ES-I3 (cell line): ENCODE measurements at regions not wholly inside any gene's neighbourhood (a gene's known extent, or its start where the extent isn't known, plus 50 kb on each side); places are given as distances from the start of the nearest gene placed in this dataset.

Experiments used
- H3K36me3 ChIP-seq: 2 replicates; pipeline ENCODE4 v1.6.1; 2013; ENCODE audit warnings: mild to moderate bottlenecking, low read length, control low read depth, moderate library complexity; ENCODE audit not compliant: insufficient read depth
- H3K4me1 ChIP-seq: 2 replicates; pipeline ENCODE4 v1.6.1; 2013; ENCODE audit warnings: mild to moderate bottlenecking, control low read depth, low read length; ENCODE audit not compliant: insufficient read depth
- H3K9ac ChIP-seq: 2 replicates; pipeline ENCODE4 v1.6.1; 2013; ENCODE audit warnings: low read depth, mild to moderate bottlenecking, low read length, moderate library complexity
- H3K9me3 ChIP-seq: 2 replicates; pipeline ENCODE4 v1.6.1; 2013; ENCODE audit warnings: mild to moderate bottlenecking, low read length, moderate library complexity; ENCODE audit not compliant: control insufficient read depth, insufficient read depth

DNA sequence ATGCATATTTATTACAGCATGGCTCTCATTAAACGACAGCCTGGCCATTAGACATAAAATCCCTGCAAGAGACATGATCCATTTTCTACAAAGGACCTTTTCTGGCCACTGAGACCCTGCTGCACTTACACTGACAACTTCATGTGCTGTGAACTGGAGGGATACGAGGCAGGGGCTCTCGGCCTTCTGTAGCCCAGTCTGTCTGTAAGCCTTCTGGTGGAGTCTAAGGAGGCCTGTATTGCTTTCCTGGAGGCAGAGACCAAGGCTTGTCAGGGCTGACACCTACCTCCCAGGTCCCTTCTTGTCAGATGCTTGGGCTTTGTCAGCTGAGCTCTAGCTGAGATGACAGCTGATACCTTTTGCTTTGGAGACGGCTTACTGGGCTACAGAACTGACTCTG, 776.9 kb upstream of the ARPP21 start:
- H3K9me3 ChIP-seq: no peaks in the 10 kb centered on the region
- no peak overlapping the region; the same call in 1 of the 2 replicates for H3K9ac ChIP-seq
- H3K4me1 ChIP-seq: peaks cover 23% of the 10 kb centered on the region; the same call in 1 of the 2 replicates
- H3K36me3 ChIP-seq: no peaks in the 10 kb centered on the region

DNA sequence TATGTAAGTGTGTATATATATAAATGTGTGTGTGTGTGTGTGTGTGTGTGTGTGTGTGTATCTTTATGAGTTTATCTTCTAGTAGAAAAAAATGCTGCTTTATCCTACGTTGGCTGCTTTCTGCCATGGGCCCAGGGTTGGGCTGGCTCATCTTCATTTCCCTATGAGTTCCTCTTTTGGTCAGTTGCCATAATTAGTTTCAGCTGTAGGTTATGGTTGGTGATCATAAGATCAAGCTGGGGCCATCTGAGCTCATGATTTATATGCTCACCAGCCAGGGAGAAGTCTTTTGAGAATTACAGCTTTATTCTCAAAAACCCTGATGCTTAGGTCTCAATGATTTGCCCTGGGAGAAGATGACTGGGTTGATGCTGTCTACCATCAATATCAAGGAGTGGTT, 775.8 kb upstream of the ARPP21 start:
- peaks cover 23% of the 10 kb centered on the region; the same call in 1 of the 2 replicates for H3K4me1 ChIP-seq
- no peaks in the 10 kb centered on the region for H3K36me3 ChIP-seq
- no peak overlapping the region for H3K9ac ChIP-seq
- H3K9me3 ChIP-seq: no peaks in the 10 kb centered on the region

DNA sequence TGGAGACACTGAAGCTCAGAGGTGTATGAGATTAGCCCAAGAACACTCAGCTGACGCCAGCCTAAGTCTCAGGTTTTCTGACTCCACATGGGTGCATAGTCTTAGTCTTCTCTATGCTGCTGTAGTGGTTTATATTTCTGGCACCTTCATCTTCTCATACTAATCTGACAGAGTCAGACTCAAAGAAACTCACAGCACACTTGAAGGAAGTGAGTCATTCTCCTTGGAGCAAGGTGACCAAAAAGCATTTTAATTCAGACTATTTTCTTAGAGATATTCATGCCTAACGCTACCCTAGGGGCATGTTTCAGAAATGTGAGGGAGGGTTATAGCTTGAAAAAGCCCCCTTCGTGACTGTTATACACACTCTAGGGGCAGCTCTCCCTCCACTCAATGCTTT, 775.3 kb upstream of the ARPP21 start:
- Histone ChIP-seq H3K9me3 (no peaks in the 10 kb centered on the region), H3K9ac (no peak overlapping the region), H3K4me1 (peaks cover 23% of the 10 kb centered on the region; the same call in 1 of the 2 replicates), H3K36me3 (no peaks in the 10 kb centered on the region)

DNA sequence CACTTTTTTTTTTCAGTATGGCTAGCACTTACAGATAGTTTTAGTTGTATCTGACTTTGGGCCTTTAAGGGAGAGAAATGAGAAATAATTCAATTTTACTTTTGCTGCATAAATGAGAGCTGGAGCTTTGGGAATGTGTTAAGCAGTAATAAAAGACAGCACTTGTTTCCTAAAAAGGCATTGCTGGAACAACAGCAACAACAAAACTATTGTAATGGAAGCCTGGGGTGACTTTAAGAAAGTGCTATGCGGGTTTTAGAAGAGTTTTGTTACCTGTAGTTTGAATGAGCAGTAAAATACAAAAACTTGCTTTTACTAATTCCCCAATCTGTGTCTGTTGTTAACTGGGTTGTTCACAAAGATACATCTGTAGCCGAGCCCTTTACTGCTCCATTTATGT, 774.0 kb upstream of the ARPP21 start:
- H3K9me3 ChIP-seq: no peaks in the 10 kb centered on the region
- H3K9ac ChIP-seq: no peak overlapping the region
- peaks cover 19% of the 10 kb centered on the region; the same call in 1 of the 2 replicates for H3K4me1 ChIP-seq
- no peaks in the 10 kb centered on the region for H3K36me3 ChIP-seq

DNA sequence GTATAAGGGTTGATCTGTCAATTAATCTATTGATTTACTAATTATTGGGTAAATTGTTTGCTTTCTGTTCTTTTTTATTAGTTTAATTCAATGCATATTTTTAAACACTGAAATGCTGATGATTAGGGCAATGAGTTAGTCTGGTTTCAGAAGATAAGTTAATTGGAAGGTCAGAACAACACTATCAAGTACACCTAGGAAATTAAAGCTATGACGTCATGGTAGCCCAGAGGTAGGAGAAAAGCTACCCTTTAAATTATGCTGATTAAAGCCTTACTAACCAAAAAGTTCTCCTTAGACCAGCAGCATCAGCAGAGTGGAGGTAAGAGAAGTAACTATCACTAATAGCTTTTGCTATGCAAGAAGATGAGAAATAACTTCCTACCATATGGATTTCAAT, 770.4 kb upstream of the ARPP21 start:
- H3K36me3 ChIP-seq: no peaks in the 10 kb centered on the region
- no peaks in the 10 kb centered on the region for H3K9me3 ChIP-seq
- H3K4me1 ChIP-seq: peaks cover 15% of the 10 kb centered on the region; the same call in 1 of the 2 replicates
- H3K9ac ChIP-seq: no peak overlapping the region

DNA sequence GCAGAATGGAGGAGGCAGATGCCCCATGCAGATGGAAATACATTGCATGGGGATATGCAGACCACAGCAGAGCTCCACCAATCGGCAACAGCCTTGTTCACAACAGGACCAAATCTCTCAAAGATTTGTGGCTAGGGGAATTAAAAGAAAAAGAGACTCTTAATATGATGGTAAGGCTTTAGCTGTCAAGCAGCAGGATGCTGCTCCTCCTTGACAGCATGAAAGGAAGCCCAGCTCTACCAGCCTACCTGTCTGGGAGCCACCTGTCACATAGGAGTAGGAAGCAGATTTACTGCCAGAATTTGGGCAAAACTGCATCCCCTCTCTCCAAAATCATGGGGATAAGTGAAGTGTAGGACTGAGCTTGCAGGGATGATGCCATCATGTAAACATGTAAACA, 769.6 kb upstream of the ARPP21 start:
- H3K4me1 ChIP-seq: peaks cover 11% of the 10 kb centered on the region; the same call in 1 of the 2 replicates
- no peaks in the 10 kb centered on the region for H3K9me3 ChIP-seq
- H3K36me3 ChIP-seq: no peaks in the 10 kb centered on the region
- H3K9ac ChIP-seq: no peak overlapping the region

DNA sequence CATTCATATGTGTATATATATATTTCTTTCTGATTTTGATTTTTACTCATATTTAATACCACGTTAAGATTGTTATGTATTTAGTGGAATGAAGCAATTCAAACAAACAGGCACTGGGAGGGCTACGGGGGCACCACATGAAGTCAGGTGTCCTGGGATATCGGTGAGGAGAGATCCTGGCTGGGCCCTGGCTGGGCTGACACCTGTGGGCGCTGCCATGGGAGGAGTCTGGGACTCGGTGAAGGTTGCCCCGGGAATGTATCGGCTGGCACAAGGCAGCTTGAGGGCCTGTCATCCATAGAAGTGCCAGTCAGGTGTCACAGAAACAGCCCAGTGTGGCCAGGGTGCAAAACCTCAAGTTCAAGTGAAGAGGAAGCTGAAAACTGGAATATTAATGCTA, 766.9 kb upstream of the ARPP21 start:
- H3K36me3 ChIP-seq: no peaks in the 10 kb centered on the region
- no peaks in the 10 kb centered on the region for H3K4me1 ChIP-seq
- H3K9me3 ChIP-seq: no peaks in the 10 kb centered on the region
- no peak overlapping the region for H3K9ac ChIP-seq

DNA sequence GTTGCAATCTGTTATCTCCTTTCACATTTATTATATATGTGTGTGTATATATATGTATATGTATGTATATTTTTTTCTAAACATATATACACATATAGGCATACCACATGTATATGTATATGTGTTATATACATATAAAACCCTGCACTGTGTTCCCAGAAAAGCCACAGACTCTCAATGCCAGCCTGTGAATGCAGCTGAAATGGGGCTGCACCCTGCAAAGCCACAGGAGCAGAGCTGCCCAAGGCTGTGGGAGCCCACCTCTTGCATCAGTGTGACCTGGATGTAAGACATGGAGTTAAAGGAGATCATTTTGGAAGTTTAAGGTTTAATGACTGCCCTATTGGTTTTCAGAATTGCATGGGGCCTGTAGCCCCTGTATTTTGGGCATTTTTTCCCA, 762.3 kb upstream of the ARPP21 start:
- Histone ChIP-seq H3K9me3 (no peaks in the 10 kb centered on the region), H3K36me3 (no peaks in the 10 kb centered on the region), H3K4me1 (no peaks in the 10 kb centered on the region), H3K9ac (no peak overlapping the region)

DNA sequence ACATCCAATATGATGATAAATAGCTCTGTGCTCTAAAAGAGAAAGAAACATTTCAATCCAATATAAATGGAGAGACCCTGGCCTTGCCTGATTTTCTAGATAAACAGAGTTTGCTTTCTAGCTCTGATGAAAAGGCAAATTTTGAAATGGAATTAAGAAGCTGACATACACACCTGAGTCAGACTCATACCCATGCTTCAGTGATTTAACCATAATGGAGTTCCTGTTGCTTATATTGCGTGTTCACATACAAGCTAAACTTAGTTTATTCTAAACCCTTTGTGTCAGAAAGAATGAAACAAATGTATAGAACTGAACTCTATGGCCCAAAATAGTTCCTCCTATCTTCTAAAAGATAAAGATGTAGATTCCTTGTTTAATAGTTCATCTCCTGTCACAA, 760.8 kb upstream of the ARPP21 start:
- Histone ChIP-seq H3K36me3 (no peaks in the 10 kb centered on the region), H3K9ac (no peak overlapping the region), H3K4me1 (no peaks in the 10 kb centered on the region), H3K9me3 (no peaks in the 10 kb centered on the region)

DNA sequence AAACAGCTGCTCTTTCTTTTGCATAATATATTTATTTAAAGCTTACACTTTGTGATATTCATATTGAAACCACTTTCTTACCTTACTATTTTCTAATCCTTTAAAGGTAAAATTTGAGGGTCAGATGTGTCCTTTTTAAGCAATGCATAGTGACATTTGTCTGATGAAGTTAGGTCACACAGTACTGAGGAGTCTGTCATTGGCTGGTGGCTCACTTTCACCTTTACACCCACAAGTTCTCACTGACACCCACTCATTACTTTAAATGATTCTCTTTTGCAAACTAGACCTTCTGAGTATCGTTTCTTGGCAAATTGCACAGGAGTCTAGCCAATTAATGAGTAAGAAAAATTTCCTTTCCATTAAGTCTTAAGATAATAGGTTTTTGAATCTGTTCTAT, 758.3 kb upstream of the ARPP21 start:
- no peaks in the 10 kb centered on the region for H3K9me3 ChIP-seq

DNA sequence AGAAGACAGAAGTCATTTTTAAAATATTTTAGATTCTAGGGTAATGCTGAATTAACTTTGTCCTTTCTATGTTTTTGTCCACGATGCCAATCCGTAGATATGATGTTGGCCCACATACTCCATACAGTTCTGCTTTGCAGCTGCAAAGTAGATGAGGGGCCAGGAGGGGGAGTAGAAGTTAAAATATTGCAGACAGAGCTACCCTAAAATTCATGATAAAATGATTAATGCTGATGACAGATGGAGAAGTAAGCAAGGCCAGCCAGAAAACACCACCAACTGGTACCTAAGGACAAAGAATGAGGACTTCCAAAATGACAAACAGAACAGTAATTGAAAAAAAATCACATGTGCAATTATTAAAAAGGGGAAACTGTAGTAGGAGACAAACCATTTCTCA, 756.6 kb upstream of the ARPP21 start:
- no peaks in the 10 kb centered on the region for H3K36me3 ChIP-seq
- no peak overlapping the region for H3K9ac ChIP-seq
- no peaks in the 10 kb centered on the region; the same call in 1 of the 2 replicates for H3K9me3 ChIP-seq
- H3K4me1 ChIP-seq: no peaks in the 10 kb centered on the region

More for the DNA sequence above, 758.3 kb upstream of the ARPP21 start:
- H3K9ac ChIP-seq: no peak overlapping the region
- no peaks in the 10 kb centered on the region for H3K4me1 ChIP-seq
- H3K36me3 ChIP-seq: no peaks in the 10 kb centered on the region

DNA sequence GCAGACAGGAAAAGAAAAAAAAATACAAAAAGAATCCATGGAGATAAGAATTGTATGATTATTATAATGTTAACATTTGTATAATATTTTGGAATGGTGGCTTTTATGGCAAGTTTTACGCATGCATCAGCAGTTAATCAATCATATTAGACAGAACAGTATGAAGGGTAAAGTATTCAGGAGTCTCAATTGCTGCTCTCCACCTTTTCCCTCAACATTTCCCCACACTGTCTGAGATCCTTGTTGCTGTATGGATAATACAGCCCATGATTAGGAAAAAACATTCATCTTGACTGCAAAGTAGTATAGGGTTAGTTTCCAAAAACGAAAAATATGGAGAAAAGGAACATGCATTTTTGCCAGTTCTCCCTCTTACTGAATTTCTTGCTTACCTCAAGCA, 755.3 kb upstream of the ARPP21 start:
- Histone ChIP-seq H3K9me3 (no peaks in the 10 kb centered on the region; the same call in 1 of the 2 replicates), H3K9ac (no peak overlapping the region), H3K36me3 (no peaks in the 10 kb centered on the region), H3K4me1 (no peaks in the 10 kb centered on the region)

DNA sequence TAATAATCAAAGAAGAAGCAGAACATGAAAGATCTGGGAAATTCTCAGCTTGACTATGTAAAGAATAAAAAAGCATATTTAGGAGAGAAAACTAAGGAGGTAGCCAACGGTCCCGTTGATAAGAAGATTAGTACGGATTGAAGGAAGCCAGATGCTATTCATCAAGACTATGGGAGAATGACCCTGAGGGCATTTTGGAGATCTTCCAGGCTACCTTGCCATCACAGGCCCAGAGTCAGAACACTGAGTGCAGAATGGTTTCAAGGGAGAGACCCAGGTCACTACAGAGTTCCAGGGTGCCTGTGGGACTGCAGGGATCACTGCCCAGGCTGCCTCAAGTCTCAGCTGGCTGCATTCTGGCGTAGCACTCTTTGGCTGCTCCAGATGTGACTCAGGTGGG, 752.9 kb upstream of the ARPP21 start:
- Histone ChIP-seq H3K9ac (no peak overlapping the region), H3K9me3 (no peaks in the 10 kb centered on the region; the same call in 1 of the 2 replicates), H3K4me1 (no peaks in the 10 kb centered on the region), H3K36me3 (no peaks in the 10 kb centered on the region)

DNA sequence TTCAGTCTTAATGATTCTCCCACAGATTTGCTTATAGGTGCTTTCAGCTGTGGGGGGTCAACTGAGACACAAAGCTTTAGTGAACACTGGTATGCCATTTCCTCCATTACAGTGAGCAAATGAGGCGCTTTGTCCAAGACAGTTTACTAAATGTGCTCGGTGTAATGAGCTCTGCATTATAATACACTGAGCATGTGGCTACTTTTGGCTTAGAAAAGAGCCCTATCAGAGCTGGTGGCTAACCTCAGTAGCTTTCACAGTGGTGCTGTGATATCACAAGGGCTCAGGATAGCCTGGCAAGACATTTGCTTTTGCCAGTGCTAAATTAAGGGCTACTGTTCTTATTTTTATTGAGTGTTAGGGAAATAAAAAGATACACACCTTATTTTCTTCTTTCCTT, 749.7 kb upstream of the ARPP21 start:
- H3K9ac ChIP-seq: no peak overlapping the region
- no peaks in the 10 kb centered on the region for H3K36me3 ChIP-seq
- H3K4me1 ChIP-seq: no peaks in the 10 kb centered on the region
- H3K9me3 ChIP-seq: no peaks in the 10 kb centered on the region; the same call in 1 of the 2 replicates

DNA sequence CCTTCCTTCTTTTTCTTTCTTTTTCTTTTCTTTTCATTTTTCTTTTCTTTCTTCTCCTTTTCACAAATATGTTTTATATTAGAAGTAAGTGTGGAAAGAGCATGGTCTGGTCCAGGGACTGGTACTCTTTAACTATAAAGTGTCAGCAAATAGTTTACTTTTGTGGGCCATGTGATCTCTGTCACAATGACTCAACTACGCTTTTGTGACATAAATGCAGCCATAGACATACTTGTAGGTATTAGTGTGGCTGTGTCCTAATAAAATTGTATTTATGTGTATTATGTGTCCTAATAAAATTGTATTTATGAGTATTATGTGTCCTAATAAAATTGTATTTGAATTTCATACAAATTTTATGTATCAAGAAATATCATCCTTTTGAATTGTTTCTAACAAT, 749.1 kb upstream of the ARPP21 start:
- Histone ChIP-seq H3K9me3 (no peaks in the 10 kb centered on the region; the same call in 1 of the 2 replicates), H3K4me1 (no peaks in the 10 kb centered on the region)

DNA sequence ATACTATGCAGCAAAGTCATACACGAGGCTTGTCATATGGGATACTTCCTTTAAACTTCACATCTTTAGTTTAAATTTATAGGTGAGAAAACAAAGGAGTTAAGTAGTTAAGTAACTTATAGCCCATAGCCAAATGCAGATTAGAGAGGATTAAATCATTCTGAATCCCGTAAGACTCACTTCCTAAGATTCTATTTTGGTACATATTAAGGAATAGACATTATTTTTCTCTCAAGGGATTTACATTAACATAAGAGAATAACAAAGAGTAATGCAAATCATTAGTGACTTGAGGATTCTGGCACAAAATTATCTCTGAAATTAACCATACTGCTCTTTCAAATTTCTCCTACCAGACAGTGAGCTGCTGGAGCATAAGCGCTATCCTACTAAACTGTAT, 747.4 kb upstream of the ARPP21 start:
- Histone ChIP-seq H3K36me3 (no peaks in the 10 kb centered on the region), H3K9ac (no peak overlapping the region), H3K4me1 (no peaks in the 10 kb centered on the region), H3K9me3 (no peaks in the 10 kb centered on the region; the same call in 1 of the 2 replicates)

More for the DNA sequence above, 749.1 kb upstream of the ARPP21 start:
- no peak overlapping the region for H3K9ac ChIP-seq
- no peaks in the 10 kb centered on the region for H3K36me3 ChIP-seq
